ENCODE measurements at regions not wholly inside any gene's neighbourhood (a gene's known extent, or its start where the extent isn't known, plus 50 kb on each side); places are given as distances from the start of the nearest gene placed in this dataset.

DNA sequence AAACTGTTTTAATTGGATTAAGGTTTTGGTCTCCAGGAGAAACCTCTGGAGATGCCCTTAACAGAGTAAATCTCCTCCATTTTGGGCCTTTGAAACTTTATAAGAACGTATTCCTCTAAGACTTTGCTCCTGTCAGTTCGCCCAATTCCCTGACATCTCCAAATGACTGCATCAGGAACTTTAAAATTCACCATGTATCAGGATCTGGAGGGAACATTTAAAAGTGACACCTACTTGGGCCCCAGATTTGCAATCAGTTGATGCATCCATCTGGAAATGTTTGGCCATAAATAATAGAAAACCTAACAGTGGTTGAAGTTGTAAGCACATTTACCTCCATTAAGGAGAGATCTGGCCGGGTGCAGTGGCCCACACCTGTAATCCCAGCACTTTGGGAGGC lies 144.1 kb upstream of the WSCD2 start:
- no peak for TF ChIP-seq POLR2A (IDR thresholded peaks at IDR 0.05)
- 45% methylated on average over 3 of the region's 3 CpGs for WGBS (ENCODE audit: insufficient coverage, low coverage, low lambda C conversion rate, missing lambda C conversion rate)
- no peak overlapping the region for H3K4me3 ChIP-seq
- H3K4me1 ChIP-seq, result no peaks in the 10 kb centered on the region
- H3K27me3 ChIP-seq, result no peaks in the 10 kb centered on the region
- no peaks in the 10 kb centered on the region for H3K36me3 ChIP-seq
- H3K9me3 ChIP-seq, result no peaks in the 10 kb centered on the region
- ATAC-seq (no peak), DNase-seq (no peak)
- intact Hi-C loops (cut with DNase I), result no loop called here
- no peak overlapping the region for H3K27ac ChIP-seq

DNA sequence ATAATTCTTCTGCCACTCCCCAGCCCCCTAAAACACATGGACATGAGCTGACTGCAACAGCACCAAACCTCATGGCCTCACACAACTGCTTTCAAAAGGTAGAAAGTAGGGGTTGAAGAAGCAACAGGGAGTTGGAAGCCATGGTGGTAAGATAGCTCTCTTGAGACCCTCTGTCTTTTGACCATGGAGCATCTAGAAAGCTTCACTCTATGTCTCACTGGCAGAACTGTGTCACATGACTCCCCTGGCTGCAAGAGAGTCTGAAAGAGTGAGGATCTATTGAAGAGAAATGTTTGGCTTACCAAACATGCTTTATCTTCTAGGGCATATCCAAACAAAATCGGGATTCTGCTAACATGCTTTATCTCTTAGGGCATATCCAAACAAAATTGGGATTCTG lies 142.9 kb upstream of the WSCD2 start:
- ATAC-seq (no peak), DNase-seq (no peak)
- TF ChIP-seq, protein P1, sequence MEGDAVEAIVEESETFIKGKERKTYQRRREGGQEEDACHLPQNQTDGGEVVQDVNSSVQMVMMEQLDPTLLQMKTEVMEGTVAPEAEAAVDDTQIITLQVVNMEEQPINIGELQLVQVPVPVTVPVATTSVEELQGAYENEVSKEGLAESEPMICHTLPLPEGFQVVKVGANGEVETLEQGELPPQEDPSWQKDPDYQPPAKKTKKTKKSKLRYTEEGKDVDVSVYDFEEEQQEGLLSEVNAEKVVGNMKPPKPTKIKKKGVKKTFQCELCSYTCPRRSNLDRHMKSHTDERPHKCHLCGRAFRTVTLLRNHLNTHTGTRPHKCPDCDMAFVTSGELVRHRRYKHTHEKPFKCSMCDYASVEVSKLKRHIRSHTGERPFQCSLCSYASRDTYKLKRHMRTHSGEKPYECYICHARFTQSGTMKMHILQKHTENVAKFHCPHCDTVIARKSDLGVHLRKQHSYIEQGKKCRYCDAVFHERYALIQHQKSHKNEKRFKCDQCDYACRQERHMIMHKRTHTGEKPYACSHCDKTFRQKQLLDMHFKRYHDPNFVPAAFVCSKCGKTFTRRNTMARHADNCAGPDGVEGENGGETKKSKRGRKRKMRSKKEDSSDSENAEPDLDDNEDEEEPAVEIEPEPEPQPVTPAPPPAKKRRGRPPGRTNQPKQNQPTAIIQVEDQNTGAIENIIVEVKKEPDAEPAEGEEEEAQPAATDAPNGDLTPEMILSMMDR (IDR thresholded peaks at IDR 0.05), result no peak
- TF ChIP-seq POLR2A (IDR thresholded peaks at IDR 0.05), result no peak
- Histone ChIP-seq H3K9me3 (no peaks in the 10 kb centered on the region), H3K4me3 (no peak overlapping the region), H3K27ac (no peak overlapping the region), H3K4me1 (no peaks in the 10 kb centered on the region), H3K27me3 (no peaks in the 10 kb centered on the region), H3K36me3 (no peaks in the 10 kb centered on the region)
- WGBS (ENCODE audit: insufficient coverage, low coverage, low lambda C conversion rate, missing lambda C conversion rate), result 47% methylated on average over 1 of the region's 1 CpG
- intact Hi-C loops (cut with DNase I), result no loop called here

GRCh38 chr12:107990325-107990724 lies 138.8 kb upstream of the WSCD2 start:
- TF ChIP-seq, protein P1 (IDR thresholded peaks at IDR 0.05), result peak; percentile 34 to 52 (median 36)
- no peak for TF ChIP-seq POLR2A (IDR thresholded peaks at IDR 0.05)
- WGBS (ENCODE audit: insufficient coverage, low coverage, low lambda C conversion rate, missing lambda C conversion rate), result 4% methylated on average over 2 of the region's 2 CpGs
- ATAC-seq, result peak; percentile 54 to 75 (median 63)
- no peaks in the 10 kb centered on the region for H3K9me3 ChIP-seq
- no peaks in the 10 kb centered on the region for H3K4me1 ChIP-seq
- peak in 2 of 3 donors; percentile 27 to 48 for DNase-seq
- no peaks in the 10 kb centered on the region for H3K27me3 ChIP-seq
- H3K4me3 ChIP-seq, result no peak overlapping the region
- no peaks in the 10 kb centered on the region for H3K36me3 ChIP-seq
- H3K27ac ChIP-seq, result no peak overlapping the region
- intact Hi-C loops (cut with DNase I), result loop anchor here in 1 of 2 donors (10.0 kb wide), 1 partner anchor 204 kb away; no protein-coding TSS in a partner anchor

DNA sequence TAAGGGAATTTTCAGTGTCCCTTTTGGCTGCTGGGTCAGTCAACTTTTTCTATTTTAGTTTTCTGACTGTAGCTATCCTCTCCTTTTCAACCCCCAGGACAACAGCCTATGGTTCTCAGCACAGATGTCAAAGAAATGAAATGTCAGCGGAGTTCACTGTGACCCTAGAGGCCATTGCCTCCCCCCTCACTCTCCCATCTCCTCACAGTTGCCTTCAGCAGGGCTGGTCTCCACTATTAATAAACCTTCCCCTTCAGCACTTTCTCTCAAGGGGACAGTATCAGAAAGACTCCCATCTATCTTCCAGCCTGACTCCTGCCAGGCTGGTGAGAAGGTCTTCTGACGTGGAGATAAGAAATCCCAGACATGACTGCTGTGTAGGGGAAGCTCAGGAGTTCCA lies 137.1 kb upstream of the WSCD2 start:
- H3K4me3 ChIP-seq, result no peak overlapping the region
- DNase-seq (no peak), ATAC-seq (no peak)
- H3K36me3 ChIP-seq, result no peaks in the 10 kb centered on the region
- H3K27me3 ChIP-seq, result no peaks in the 10 kb centered on the region
- H3K4me1 ChIP-seq, result no peaks in the 10 kb centered on the region
- H3K9me3 ChIP-seq, result no peaks in the 10 kb centered on the region
- intact Hi-C loops (cut with DNase I), result loop anchor here in 1 of 2 donors (10.0 kb wide), 1 partner anchor 203 kb away; no protein-coding TSS in a partner anchor
- H3K27ac ChIP-seq, result no peak overlapping the region
- WGBS (ENCODE audit: insufficient coverage, low coverage, low lambda C conversion rate, missing lambda C conversion rate), result 37% methylated on average over 2 of the region's 2 CpGs
- TF ChIP-seq, protein P1 (IDR thresholded peaks at IDR 0.05), result no peak
- no peak for TF ChIP-seq POLR2A (IDR thresholded peaks at IDR 0.05)

DNA sequence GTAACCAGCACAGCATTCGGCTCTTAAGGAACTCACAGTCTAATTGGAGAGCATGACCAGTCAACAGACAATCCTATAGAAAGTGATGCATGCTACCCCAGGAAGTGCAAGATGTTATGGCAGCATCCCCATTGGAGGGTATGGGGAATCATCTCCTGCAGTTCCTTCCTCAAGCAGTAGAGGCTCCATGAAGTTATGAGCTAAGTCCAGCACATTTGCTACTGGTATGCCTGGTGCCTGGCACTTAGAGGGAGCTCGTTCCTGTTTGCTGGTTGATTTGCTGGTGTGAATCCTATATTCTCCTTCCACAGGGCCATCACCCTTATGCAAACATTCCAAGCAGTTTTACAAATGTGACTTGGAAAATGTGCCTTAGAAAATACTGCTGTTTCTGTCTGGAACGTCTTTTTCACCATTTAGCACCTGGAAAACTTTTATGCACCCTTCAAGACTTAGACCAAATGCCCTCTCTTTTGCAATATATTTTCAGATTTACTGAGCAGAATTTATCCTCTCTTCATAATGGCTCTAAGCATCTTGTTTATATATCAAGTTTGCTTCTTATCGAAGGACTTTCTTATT lies 136.1 kb upstream of the WSCD2 start:
- Histone ChIP-seq H3K27me3 (no peaks in the 10 kb centered on the region), H3K27ac (no peak overlapping the region), H3K9me3 (no peaks in the 10 kb centered on the region), H3K36me3 (no peaks in the 10 kb centered on the region), H3K4me1 (no peaks in the 10 kb centered on the region), H3K4me3 (no peak overlapping the region)
- TF ChIP-seq POLR2A (IDR thresholded peaks at IDR 0.05), result no peak
- TF ChIP-seq, protein P1 (IDR thresholded peaks at IDR 0.05), result peak; percentile 31 to 47 (median 38)
- intact Hi-C loops (cut with DNase I), result loop anchor here in 1 of 2 donors (10.0 kb wide), 1 partner anchor 202 kb away; no protein-coding TSS in a partner anchor
- no peak for DNase-seq
- ATAC-seq, result peak; percentile 72 to 85 (median 80)
- 32% methylated on average over 4 of the region's 4 CpGs for WGBS (ENCODE audit: insufficient coverage, low coverage, low lambda C conversion rate, missing lambda C conversion rate)

Measured in right lobe of liver (tissue), 6 donors.